ENCODE measurements at regions not wholly inside any gene's neighbourhood (a gene's known extent, or its start where the extent isn't known, plus 50 kb on each side); places are given as distances from the start of the nearest gene placed in this dataset.
A peak's percentile ranks its signal among the peaks of the same experiment; 100 is the strongest.

DNA sequence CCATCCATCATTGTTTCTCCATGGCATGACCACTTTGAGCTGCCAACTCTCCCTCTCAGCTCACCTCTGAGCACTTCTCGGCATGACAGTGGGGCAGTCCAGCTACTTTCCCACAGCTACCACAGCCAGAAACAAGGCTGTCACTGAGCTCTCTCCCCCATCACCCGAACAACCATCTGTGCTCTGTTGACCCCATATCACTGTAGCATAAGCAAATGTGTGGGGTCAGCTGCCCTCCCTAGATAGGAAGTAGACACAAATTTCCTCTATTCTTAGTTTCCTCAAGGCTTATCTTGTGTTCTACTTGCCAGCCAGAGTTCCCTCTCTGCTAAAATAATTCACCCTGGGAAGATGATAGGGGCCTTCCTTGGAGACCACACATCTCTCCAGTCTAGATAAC, 82.6 kb upstream of the FUT8 start:
- no peak overlapping the region for H3K27ac Mint-ChIP-seq

DNA sequence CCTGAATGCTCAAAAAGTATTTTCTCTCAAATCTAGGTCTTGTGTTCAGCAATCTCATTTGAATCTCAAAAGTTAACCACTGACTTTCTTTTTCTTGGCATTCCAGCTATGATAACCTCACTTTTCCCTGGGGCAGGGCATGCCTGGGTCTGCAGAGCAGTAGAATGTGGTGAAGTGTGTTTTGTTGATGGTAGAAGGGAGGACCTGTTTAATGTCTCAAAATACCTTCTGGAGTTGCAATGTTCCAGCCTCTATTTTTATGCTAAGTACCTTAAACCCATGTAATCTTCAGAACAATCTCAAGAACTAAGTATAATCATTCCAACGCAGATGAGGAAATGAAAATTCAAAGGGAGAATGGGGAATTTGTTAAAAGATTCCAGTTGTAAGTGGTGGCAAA, 82.1 kb upstream of the FUT8 start:
- Mint-ChIP-seq H3K27ac (no peak overlapping the region), H3K9me3 (ENCODE audit: low read depth) (no peaks in the 10 kb centered on the region), H3K36me3 (ENCODE audit: insufficient read depth) (no peaks in the 10 kb centered on the region), H3K27me3 (peaks cover 28% of the 10 kb centered on the region), H3K4me3 (ENCODE audit: low read depth) (no peak overlapping the region), H3K4me1 (ENCODE audit: low read depth) (peaks cover 28% of the 10 kb centered on the region)
- DNase-seq (ENCODE audit: low spot score, unreplicated experiment), result no peak
- TF ChIP-seq, protein P1, sequence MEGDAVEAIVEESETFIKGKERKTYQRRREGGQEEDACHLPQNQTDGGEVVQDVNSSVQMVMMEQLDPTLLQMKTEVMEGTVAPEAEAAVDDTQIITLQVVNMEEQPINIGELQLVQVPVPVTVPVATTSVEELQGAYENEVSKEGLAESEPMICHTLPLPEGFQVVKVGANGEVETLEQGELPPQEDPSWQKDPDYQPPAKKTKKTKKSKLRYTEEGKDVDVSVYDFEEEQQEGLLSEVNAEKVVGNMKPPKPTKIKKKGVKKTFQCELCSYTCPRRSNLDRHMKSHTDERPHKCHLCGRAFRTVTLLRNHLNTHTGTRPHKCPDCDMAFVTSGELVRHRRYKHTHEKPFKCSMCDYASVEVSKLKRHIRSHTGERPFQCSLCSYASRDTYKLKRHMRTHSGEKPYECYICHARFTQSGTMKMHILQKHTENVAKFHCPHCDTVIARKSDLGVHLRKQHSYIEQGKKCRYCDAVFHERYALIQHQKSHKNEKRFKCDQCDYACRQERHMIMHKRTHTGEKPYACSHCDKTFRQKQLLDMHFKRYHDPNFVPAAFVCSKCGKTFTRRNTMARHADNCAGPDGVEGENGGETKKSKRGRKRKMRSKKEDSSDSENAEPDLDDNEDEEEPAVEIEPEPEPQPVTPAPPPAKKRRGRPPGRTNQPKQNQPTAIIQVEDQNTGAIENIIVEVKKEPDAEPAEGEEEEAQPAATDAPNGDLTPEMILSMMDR (IDR thresholded peaks at IDR 0.05; ENCODE audit: unreplicated experiment), result no peak

More for the DNA sequence above, 82.6 kb upstream of the FUT8 start:
- TF ChIP-seq, protein P1 (IDR thresholded peaks at IDR 0.05; ENCODE audit: unreplicated experiment), result no peak
- Mint-ChIP-seq H3K4me1 (ENCODE audit: low read depth) (peaks cover 23% of the 10 kb centered on the region), H3K9me3 (ENCODE audit: low read depth) (no peaks in the 10 kb centered on the region), H3K4me3 (ENCODE audit: low read depth) (no peak overlapping the region), H3K36me3 (ENCODE audit: insufficient read depth) (no peaks in the 10 kb centered on the region), H3K27me3 (peaks cover 28% of the 10 kb centered on the region)
- no peak for DNase-seq (ENCODE audit: low spot score, unreplicated experiment)

DNA sequence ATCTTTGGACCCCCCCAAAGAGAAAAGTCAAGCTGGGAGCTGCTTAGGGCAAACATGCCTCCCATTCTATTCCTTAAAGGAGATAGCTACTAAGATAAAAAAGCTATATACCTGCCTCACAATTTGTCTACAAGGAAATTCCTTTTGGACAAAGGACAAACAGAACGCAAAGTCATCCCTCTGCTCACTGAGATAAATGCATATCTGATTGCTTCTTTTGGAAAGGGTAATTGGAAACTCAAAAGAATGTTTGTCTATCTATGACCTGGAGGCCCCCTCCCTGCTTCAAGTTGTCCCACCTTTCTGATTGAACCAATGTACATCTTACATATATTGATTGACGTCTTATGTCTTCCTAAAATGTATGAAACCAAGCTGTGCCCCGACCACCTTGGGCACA, 80.9 kb upstream of the FUT8 start:
- Mint-ChIP-seq H3K27me3 (peaks cover 36% of the 10 kb centered on the region), H3K36me3 (ENCODE audit: insufficient read depth) (no peaks in the 10 kb centered on the region), H3K4me1 (ENCODE audit: low read depth) (peaks cover 36% of the 10 kb centered on the region), H3K27ac (no peak overlapping the region), H3K4me3 (ENCODE audit: low read depth) (no peak overlapping the region), H3K9me3 (ENCODE audit: low read depth) (no peaks in the 10 kb centered on the region)
- DNase-seq (ENCODE audit: low spot score, unreplicated experiment), result no peak
- TF ChIP-seq, protein P1 (IDR thresholded peaks at IDR 0.05; ENCODE audit: unreplicated experiment), result no peak

DNA sequence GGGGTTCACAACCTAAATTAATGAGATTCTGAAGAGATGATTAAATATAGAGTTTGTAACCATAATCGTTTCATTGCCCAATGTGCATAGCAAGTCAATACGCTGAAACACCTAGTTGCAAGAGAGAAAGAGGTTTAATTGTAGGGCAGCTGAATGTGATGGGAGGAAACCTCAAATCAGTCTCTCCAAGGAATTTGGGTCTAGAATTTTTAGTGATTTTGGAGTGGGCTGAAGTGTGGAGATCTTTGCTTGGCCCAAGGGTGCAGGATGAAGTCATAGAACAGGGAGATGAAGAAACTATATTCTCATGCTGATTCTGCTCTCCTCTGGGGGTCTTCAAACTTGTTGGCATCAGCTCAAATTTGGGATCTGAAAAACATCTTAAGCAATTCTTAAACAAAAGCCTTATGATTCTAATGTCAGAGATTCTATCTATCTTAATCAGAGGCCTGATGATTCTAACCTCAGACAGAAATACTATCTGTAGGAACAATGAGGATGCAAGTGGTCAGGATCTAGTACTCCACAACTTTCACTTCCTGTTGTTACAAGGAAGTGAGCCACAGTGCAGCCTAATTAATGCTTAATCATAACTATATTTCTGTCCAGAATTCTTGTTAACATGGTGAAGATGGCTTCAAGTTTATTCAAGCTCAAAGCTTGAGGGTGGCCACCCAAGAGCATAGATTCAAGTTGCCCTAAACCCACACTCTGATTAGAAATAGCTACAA, 80.2 kb upstream of the FUT8 start:
- TF ChIP-seq, protein P1 (IDR thresholded peaks at IDR 0.05; ENCODE audit: unreplicated experiment), result no peak
- no peak overlapping the region for H3K4me3 Mint-ChIP-seq (ENCODE audit: low read depth)
- peaks cover 36% of the 10 kb centered on the region for H3K4me1 Mint-ChIP-seq (ENCODE audit: low read depth)
- DNase-seq (ENCODE audit: low spot score, unreplicated experiment), result no peak
- no peaks in the 10 kb centered on the region for H3K36me3 Mint-ChIP-seq (ENCODE audit: insufficient read depth)
- peaks cover 39% of the 10 kb centered on the region for H3K27me3 Mint-ChIP-seq
- H3K9me3 Mint-ChIP-seq (ENCODE audit: low read depth), result no peaks in the 10 kb centered on the region
- H3K27ac Mint-ChIP-seq, result no peak overlapping the region

DNA sequence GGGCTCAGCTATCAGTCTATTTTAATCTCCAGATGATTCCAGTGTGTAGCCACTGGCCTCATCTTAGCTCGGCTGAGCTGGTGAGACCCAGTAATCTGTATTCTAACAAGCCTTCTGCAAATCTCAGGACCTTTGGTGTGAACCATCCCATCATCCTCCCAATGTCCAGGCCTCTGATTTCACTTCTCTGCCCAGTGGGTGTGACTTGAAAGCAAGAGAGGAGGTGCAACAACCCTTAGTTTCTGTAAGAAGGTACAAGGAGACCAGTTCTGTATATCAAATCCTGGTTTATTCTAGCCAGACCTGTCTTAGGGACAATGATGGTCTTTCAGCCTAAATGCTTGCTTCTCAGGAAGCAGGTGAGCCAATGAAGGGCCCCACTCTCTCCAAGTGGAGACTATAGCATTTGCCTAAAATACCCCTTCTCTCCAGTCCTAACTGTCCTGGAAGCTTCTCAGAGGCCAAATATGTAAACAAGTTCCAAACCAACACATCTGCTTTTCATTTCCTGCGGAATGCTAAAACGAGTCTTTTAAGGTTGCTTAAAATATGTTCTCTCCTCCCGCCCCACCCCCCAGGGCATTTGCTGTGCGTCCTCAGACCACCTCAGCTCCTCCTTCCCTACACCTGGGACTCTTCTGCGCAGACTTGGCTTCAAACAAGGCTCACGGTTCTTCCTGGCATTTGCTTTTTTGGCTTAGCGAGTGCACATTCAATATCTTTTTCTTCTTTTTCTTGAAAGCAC, 78.4 kb upstream of the FUT8 start:
- peaks cover 36% of the 10 kb centered on the region for H3K4me1 Mint-ChIP-seq (ENCODE audit: low read depth)
- DNase-seq (ENCODE audit: low spot score, unreplicated experiment), result no peak
- H3K36me3 Mint-ChIP-seq (ENCODE audit: insufficient read depth), result no peaks in the 10 kb centered on the region
- H3K27ac Mint-ChIP-seq, result peak overlapping the region; percentile 77
- peaks cover 42% of the 10 kb centered on the region for H3K27me3 Mint-ChIP-seq
- H3K4me3 Mint-ChIP-seq (ENCODE audit: low read depth), result peak overlapping the region; percentile 34
- no peaks in the 10 kb centered on the region for H3K9me3 Mint-ChIP-seq (ENCODE audit: low read depth)
- TF ChIP-seq, protein P1 (IDR thresholded peaks at IDR 0.05; ENCODE audit: unreplicated experiment), result no peak

Measured in progenitor cell of endocrine pancreas (in vitro differentiated cells).